ENCODE measurements at regions not wholly inside any gene's neighbourhood (a gene's known extent, or its start where the extent isn't known, plus 50 kb on each side); places are given as distances from the start of the nearest gene placed in this dataset.

- no peak for DNase-seq (ENCODE audit: extremely low spot score)
- 88% methylated on average over 10 of the region's 10 CpGs for WGBS
Observed at GRCh38 chr6:137724495-137725211, 142.4 kb upstream of the TNFAIP3 start.

DNA sequence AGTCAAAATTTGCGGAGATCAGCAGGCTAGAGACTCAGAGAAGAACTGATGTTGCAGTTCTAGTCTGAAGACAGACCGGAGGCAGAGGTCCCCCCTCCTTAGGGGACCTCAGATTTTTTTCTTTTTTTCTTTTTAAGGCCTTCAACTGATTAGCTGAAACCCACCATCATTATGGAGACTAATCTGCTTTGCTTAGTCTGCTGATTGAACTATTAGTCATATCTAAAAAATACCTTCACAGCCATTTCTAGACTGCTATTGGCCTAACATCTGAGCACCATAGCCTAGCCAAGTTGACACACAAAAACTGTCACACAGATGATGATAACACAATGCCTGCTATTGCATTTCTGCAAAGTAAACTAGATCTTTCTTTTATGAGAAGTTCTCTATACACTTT is 141.1 kb upstream of the TNFAIP3 start:
- over 99% methylated on average over 2 of the region's 2 CpGs for WGBS
- DNase-seq (ENCODE audit: extremely low spot score): no peak
- H3K4me3 ChIP-seq (ENCODE audit: low read depth, low read length): no peak overlapping the region
- no peak overlapping the region for H3K27ac ChIP-seq (ENCODE audit: low read depth)
- no peaks in the 10 kb centered on the region for H3K4me1 ChIP-seq (ENCODE audit: insufficient read depth)
- no peaks in the 10 kb centered on the region for H3K36me3 ChIP-seq (ENCODE audit: insufficient read depth)

More at GRCh38 chr6:137724495-137725211, 142.4 kb upstream of the TNFAIP3 start:
- Histone ChIP-seq H3K36me3 (ENCODE audit: insufficient read depth) (no peaks in the 10 kb centered on the region), H3K4me1 (ENCODE audit: insufficient read depth) (no peaks in the 10 kb centered on the region), H3K27ac (ENCODE audit: low read depth) (no peak overlapping the region), H3K4me3 (ENCODE audit: low read depth, low read length) (no peak overlapping the region)

GRCh38 chr6:137726582-137726981 is 140.5 kb upstream of the TNFAIP3 start:
- H3K36me3 ChIP-seq (ENCODE audit: insufficient read depth): no peaks in the 10 kb centered on the region
- H3K27ac ChIP-seq (ENCODE audit: low read depth): no peak overlapping the region
- no peaks in the 10 kb centered on the region for H3K4me1 ChIP-seq (ENCODE audit: insufficient read depth)
- DNase-seq (ENCODE audit: extremely low spot score): no peak
- 59% methylated on average over 1 of the region's 1 CpG for WGBS
- no peak overlapping the region for H3K4me3 ChIP-seq (ENCODE audit: low read depth, low read length)

GRCh38 chr6:137727216-137727765 is 139.8 kb upstream of the TNFAIP3 start:
- Histone ChIP-seq H3K36me3 (ENCODE audit: insufficient read depth) (no peaks in the 10 kb centered on the region), H3K4me1 (ENCODE audit: insufficient read depth) (no peaks in the 10 kb centered on the region), H3K27ac (ENCODE audit: low read depth) (no peak overlapping the region), H3K4me3 (ENCODE audit: low read depth, low read length) (no peak overlapping the region)
- WGBS: 44% methylated on average over 4 of the region's 4 CpGs
- no peak for DNase-seq (ENCODE audit: extremely low spot score)

DNA sequence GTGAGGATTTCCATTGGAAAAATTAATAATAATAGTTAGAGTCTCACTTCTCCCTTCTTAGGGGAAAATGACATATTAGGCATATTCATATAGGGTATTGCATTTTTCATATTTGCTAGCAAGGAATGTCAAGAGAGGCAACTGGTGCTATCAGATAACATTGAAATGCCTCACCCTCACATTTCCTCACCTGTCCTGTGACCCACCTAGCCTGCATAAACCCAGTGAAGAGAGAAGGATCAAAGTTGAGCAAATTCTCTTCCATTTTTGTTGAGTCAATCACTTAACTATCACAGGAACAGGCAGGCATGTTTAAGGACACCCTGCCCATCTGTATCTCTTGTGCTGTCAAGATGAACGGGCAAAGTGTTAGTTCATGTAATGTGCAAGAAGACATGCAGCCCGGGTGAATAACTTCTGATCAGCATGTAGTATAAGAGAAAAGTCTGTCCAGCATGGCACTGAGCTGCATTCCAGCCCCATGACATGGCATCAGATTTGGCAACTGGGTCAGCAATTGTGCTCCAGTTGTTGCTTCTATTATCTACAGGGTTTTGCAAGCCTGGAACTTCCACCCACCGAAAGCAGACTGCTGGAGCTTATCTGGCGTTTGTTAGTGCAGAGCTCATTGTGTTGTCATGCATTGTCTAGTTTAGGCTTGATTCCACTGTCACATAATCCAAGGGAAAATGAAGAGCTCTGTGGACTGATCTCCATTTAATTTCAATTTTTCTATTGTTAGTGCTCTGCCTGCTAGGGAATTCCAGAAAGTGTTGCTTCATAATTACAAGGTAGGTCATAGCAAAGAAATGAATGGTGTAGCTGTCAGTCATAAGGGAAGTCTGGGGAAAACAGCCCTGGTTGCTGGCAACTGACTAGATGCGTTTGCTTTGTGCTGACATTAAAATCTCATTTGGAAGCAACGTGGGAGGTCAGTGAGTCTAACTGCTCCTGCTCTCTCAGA is 138.4 kb upstream of the TNFAIP3 start:
- no peak overlapping the region for H3K4me3 ChIP-seq (ENCODE audit: low read depth, low read length)
- no peak for DNase-seq (ENCODE audit: extremely low spot score)
- no peaks in the 10 kb centered on the region for H3K36me3 ChIP-seq (ENCODE audit: insufficient read depth)
- no peak overlapping the region for H3K27ac ChIP-seq (ENCODE audit: low read depth)
- H3K4me1 ChIP-seq (ENCODE audit: insufficient read depth): no peaks in the 10 kb centered on the region
- 41% methylated on average over 6 of the region's 6 CpGs for WGBS

DNA sequence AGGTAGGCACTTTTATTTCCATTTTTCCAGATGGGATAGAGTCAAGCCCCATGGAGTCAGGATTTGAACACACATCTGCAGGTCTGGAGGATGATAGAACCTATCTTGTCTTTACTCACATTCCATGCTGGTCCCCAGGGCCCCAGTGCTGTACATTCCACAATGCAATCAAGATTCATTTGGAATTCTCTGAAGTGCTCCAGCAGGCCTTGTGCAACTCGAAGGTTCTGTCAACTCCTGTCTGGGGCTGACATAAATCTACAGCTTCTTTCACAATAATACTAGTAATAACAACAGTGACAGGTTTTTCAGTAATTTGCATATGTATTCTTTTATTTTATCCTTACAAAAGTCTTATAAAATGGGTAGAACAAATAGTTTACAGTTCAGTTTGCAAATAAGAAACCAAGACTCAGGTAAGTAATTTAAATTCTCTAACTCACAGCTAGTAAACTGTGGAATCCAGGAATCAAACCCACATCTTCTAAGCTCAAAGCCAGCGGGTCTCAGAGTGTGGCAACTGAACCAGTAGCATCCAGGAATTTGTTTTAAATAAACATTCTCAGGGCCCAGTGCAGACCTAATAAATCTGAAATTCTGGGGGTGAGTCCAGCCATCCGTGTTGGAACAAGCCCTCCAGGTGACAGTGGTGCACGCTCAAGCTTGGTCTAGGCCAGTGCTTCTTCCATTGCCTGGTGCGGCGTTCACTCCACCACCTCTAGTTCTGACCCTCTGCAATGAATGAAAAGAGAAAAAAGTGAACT is 137.0 kb upstream of the TNFAIP3 start:
- WGBS: 77% methylated on average over 6 of the region's 6 CpGs
- H3K4me3 ChIP-seq (ENCODE audit: low read depth, low read length): no peak overlapping the region
- no peak for DNase-seq (ENCODE audit: extremely low spot score)
- H3K27ac ChIP-seq (ENCODE audit: low read depth): no peak overlapping the region
- H3K4me1 ChIP-seq (ENCODE audit: insufficient read depth): no peaks in the 10 kb centered on the region
- H3K36me3 ChIP-seq (ENCODE audit: insufficient read depth): no peaks in the 10 kb centered on the region

GRCh38 chr6:137731600-137731959 is 135.5 kb upstream of the TNFAIP3 start:
- WGBS: 64% methylated on average over 2 of the region's 2 CpGs
- H3K36me3 ChIP-seq (ENCODE audit: insufficient read depth): no peaks in the 10 kb centered on the region

GRCh38 chr6:137731960-137732616 is 135.0 kb upstream of the TNFAIP3 start:
- H3K27ac ChIP-seq (ENCODE audit: low read depth): no peak overlapping the region
- 54% methylated on average over 4 of the region's 4 CpGs for WGBS
- H3K4me3 ChIP-seq (ENCODE audit: low read depth, low read length): no peak overlapping the region
- no peaks in the 10 kb centered on the region for H3K36me3 ChIP-seq (ENCODE audit: insufficient read depth)
- no peaks in the 10 kb centered on the region for H3K4me1 ChIP-seq (ENCODE audit: insufficient read depth)
- DNase-seq (ENCODE audit: extremely low spot score): no peak

More at GRCh38 chr6:137731600-137731959, 135.5 kb upstream of the TNFAIP3 start:
- Histone ChIP-seq H3K27ac (ENCODE audit: low read depth) (no peak overlapping the region), H3K4me1 (ENCODE audit: insufficient read depth) (no peaks in the 10 kb centered on the region), H3K4me3 (ENCODE audit: low read depth, low read length) (no peak overlapping the region)
- DNase-seq (ENCODE audit: extremely low spot score): no peak

DNA sequence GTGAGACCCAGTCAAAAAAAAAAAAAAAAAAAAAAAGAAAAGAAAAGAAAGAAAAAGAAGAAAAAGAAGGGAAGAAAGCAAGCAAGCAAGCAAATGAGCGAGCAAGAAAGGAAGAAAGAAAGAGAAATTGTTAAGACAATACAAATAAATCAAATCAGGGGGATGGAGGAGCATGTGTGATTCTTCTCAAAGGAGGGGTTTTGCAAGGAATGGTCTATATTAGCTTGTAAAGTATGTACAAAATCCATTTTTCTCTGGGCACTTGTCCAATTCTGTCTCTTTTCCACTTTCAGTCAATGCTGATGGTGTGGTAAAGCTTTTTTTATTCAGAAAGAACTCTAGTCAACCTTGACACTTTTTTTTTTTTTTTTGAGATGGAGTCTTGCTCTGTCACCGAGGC is 133.7 kb upstream of the TNFAIP3 start:
- Histone ChIP-seq H3K36me3 (ENCODE audit: insufficient read depth) (no peaks in the 10 kb centered on the region), H3K27ac (ENCODE audit: low read depth) (no peak overlapping the region), H3K4me3 (ENCODE audit: low read depth, low read length) (no peak overlapping the region), H3K4me1 (ENCODE audit: insufficient read depth) (no peaks in the 10 kb centered on the region)
- WGBS: 92% methylated on average over 2 of the region's 2 CpGs
- no peak for DNase-seq (ENCODE audit: extremely low spot score)

DNA sequence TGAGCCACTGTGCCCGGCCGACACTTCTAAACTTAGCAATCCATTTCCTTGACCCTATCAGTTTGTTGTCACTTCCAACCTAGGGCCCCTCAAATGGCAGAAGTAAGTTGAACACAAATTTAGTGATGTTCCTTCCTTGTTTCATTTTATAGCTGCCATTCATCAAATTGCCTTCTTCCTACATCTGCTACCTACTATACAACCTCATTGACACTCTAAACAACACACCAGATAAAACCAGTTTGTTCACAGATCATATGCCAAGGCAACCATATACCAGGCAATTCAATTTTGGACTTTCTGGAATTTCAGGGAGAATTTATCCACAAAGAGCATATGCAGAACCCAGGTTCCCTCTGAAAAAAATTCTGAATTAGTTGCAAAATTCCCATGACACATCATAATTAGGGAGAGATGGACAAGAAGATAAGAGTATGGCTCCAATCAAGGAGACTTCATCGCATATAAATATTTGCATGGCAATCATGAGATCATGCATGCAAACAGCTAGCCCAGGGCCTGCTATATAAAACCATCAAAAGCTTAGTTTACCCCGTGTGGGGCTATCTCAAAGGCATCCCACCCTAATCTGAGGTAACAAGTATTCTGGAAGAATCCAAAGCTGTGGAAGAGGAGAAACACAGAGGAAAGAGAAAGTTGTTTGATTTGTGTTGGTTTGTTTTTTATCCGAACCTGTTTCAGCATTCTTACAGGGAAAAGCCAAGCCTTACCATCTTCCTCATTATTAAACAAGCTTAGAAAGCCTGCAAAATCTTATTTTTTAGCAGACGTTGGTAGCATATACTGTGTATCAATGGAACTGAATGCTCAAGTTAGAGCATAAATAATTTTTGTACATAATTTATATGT is 132.8 kb upstream of the TNFAIP3 start:
- Histone ChIP-seq H3K4me1 (ENCODE audit: insufficient read depth) (no peaks in the 10 kb centered on the region), H3K36me3 (ENCODE audit: insufficient read depth) (no peaks in the 10 kb centered on the region), H3K4me3 (ENCODE audit: low read depth, low read length) (no peak overlapping the region), H3K27ac (ENCODE audit: low read depth) (no peak overlapping the region)
- no peak for DNase-seq (ENCODE audit: extremely low spot score)
- WGBS: 91% methylated on average over 6 of the region's 6 CpGs

- Histone ChIP-seq H3K27ac (ENCODE audit: low read depth) (no peak overlapping the region), H3K36me3 (ENCODE audit: insufficient read depth) (no peaks in the 10 kb centered on the region), H3K4me1 (ENCODE audit: insufficient read depth) (no peaks in the 10 kb centered on the region), H3K4me3 (ENCODE audit: low read depth, low read length) (no peak overlapping the region)
- DNase-seq (ENCODE audit: extremely low spot score): no peak
- 83% methylated on average over 4 of the region's 4 CpGs for WGBS
Observed at GRCh38 chr6:137734875-137735182, 132.2 kb upstream of the TNFAIP3 start.

GRCh38 chr6:137736048-137736818 is 130.8 kb upstream of the TNFAIP3 start:
- H3K4me1 ChIP-seq (ENCODE audit: insufficient read depth): no peaks in the 10 kb centered on the region

More at GRCh38 chr6:137736048-137736818, 130.8 kb upstream of the TNFAIP3 start:
- no peak for DNase-seq (ENCODE audit: extremely low spot score)
- no peaks in the 10 kb centered on the region for H3K36me3 ChIP-seq (ENCODE audit: insufficient read depth)
- 72% methylated on average over 6 of the region's 6 CpGs for WGBS
- no peak overlapping the region for H3K27ac ChIP-seq (ENCODE audit: low read depth)
- H3K4me3 ChIP-seq (ENCODE audit: low read depth, low read length): no peak overlapping the region
